NCI-H69 (cell line): ENCODE measurements at regions not wholly inside any gene's neighbourhood (a gene's known extent, or its start where the extent isn't known, plus 50 kb on each side); places are given as distances from the start of the nearest gene placed in this dataset.
"Not testable (repeated sequence)": the region's sequence is repeated elsewhere in the genome, so short reads cannot be mapped to it uniquely, and the experiment has no call there.

Source experiments
- DNase-seq: peaks from one replicate; lab custom pipeline; 2025; lab: John Stamatoyannopoulos, UW

- DNase-seq, result no peak
These were observed 1241.7 kb downstream of the GATA3 start for GRCh38 chr10:9296190-9296589.

GRCh38 chr10:9297580-9297979, 1243.1 kb downstream of the GATA3 start:
- no peak for DNase-seq

DNA sequence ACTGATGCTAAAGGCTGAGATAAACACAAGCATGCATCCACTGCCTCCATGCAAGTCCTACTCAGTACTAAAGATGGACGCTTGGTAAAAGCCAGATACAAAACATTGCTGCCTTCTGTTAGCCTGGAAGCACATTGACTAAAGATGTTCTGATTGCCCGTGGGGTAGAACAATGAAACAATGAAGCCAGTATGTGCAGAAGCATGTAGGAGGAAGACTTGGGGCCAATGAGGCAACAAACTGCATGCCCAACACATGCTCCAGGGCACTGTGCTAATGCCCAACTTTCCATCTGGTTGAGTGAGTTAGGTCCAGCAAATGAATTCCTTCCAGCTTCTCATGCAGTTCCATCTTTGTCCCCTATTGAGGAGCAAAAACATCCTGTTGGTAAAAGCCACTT, 1245.5 kb downstream of the GATA3 start:
- no peak for DNase-seq

DNA sequence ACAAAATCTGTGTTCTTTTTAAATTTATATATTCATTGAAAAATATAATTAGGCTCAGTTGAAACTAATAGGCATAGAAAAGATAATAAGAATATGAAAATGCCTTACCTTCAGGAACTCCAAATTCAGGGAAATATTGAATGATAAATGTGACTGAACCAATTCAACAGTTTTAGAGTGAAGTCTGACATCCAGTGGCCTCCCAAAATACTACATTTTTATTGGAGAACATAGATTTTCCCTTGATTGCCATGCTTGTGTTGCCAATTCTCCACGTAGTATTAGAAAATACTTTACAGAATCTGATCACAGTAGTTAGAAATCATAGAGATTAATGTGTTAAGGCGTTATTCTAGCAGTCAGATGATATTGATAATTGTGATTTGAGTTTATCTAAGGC, 1246.7 kb downstream of the GATA3 start:
- DNase-seq, result no peak

DNA sequence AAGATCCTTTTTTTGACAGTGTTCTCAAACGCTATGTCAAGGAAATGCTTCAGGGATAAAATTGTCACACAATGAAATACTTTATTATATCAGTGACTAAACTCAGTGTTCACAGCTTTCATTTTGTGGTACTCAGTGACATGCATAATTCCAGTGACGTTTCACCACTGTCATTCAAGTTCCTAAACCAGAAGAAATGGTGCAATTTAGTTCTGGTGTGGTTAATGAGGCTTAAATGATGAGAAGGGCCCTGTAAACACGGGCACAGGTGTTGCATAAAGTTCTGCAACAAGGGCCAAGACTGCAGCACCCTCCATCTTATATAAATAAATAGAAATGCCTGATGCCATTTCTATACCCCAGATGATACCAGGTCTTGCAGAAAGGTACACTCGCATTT, 1247.1 kb downstream of the GATA3 start:
- no peak for DNase-seq

DNA sequence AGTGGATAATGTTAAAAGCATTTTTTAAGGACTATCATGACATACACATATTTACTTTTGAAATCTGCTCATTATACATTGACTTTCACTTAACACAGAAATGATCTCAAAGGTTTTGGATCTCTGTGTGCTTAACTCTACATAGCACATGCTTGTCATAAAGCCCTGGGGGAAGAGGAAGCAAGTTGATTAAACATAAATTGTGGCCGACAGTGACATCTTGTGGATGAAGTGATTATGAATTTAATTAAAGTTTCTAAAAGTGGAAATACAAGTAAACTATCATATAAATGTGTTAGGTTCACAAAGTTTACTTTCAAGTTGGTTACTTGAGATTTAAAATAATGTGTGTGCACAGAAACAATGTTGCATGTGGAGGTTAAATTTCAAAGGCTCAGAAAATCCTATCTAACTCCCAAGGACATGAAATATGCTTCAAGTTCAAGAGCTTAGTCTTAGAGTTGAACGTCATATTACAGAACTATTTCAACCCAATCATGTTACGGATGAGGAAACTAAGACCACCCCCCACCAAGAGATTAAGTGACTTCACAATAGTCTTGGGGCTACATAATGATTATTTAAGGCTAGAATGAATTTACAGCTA, 1247.8 kb downstream of the GATA3 start:
- peak; percentile 8 for DNase-seq

- peak; percentile 0 for DNase-seq
These were observed 1250.6 kb downstream of the GATA3 start for GRCh38 chr10:9305018-9305655.

- no peak for DNase-seq
These were observed 1257.4 kb downstream of the GATA3 start for GRCh38 chr10:9311702-9312499.

- no peak for DNase-seq
These were observed 1260.8 kb downstream of the GATA3 start for GRCh38 chr10:9315292-9315691.

GRCh38 chr10:9331583-9332008, 1277.1 kb downstream of the GATA3 start:
- DNase-seq, result peak; percentile 2

- no peak for DNase-seq
These were observed 1279.8 kb downstream of the GATA3 start for GRCh38 chr10:9334270-9334669.

DNA sequence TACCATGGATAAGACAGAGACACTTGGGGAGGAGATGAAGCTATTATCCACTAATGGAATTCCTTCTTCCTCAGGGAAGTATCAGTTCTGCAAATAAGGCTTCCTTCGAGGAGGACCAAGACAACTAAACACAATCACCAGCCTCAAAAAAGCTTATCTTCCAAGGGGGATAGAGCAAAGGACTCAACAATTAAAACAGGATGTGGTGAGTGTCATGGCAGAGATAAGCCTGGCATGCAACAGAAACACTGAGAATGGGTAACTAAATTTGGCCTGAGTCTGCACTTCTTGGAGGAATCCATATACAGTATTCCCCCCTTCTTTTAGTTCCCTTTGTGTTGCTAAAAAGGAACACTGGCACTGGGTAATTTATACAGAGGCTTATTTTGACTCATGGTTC, 1285.2 kb downstream of the GATA3 start:
- no peak for DNase-seq

DNA sequence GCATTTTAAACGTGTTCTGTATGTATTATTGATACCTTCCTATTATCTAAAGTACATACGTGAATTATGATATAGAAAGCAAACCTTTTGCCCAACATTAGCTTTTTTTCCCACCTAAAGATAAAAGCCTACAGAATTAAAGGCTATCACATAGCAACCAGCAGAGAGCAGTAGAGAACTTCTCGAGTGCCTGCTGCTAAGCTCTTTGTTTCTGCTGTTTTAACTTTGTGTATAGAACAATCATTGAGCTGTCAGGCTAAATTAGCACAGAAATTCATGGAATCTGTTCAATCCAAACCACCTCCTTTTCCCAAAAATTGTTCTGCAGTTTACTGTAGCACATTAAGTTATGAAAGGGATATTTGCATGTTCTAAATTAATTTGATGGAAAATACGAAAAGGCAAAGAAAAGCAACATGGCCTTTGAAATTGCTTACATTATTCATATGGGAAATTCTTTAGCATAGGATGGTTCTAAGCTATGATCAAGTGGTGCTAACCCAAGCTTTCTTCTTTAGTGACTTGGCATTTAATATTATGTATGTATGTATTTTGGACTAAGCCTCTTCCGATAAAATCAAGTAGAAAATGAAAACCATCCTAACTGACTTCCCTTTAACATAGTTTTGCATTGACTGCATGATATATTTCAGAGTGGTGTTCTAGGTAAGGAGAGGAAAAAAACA, 1288.5 kb downstream of the GATA3 start:
- DNase-seq, result peak; percentile 0

DNA sequence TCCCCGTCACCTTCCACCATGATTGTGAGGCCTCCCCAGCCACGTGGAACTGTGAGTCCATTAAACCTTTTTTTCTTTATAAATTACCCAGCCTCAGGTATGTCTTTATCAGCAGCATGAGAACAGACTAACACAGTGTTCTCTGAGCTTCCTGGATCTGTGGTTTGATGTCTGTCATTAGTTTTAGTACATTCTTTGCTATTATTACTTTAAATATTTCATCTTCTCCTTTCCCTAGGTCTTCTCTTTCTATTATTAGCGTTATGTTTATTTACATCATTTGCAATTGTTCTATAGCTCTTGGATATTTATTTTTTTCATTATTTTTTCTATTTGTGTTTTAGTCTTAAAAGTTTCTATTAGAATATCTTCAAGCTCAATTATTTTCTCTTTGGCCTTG, 1293.4 kb downstream of the GATA3 start:
- not testable (repeated sequence) for DNase-seq

DNA sequence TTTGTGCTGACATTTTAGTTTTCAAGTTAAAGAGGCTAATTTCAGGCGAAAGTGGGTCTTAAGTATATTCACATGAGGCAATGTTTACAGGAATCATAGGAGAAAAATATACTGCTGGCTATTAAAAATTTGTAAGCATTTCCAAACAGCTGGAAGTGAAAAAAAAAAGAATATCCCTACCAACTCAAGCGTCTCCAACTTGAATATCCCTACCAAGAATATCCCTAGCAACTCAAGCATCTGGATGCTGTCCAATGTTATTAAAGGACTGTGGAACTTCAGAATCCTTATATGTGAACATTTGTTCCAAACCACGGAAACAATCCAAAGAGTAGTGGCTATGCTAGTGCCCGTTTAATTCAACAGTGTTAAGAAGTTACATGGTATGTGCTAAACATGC, 1303.0 kb downstream of the GATA3 start:
- DNase-seq, result no peak

- no peak for DNase-seq
These were observed 1308.2 kb downstream of the GATA3 start for GRCh38 chr10:9362721-9363120.

GRCh38 chr10:9379183-9379582, 1324.7 kb downstream of the GATA3 start:
- DNase-seq, result no peak

GRCh38 chr10:9381733-9382532, 1327.4 kb downstream of the GATA3 start:
- no peak for DNase-seq

DNA sequence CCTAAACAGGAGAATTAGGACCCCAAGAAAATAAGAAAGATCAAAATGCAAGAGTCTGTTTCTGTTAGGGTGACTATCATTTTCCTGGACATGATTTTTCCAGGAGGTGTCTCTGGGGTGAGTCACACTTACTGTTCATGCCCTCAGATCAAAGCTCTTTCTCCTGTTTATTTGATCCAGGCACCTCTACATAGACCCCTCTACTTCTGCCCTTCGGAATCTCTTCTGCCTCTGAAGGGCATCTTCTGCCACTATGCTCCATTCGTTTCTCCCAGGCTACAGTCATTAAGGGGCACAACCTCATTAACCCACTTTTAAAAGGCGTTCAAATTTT, 1328.0 kb downstream of the GATA3 start:
- DNase-seq, result no peak

GRCh38 chr10:9390516-9390915, 1336.0 kb downstream of the GATA3 start:
- DNase-seq, result no peak

GRCh38 chr10:9399275-9399983, 1344.9 kb downstream of the GATA3 start:
- no peak for DNase-seq
